ENCODE measurements at regions not wholly inside any gene's neighbourhood (a gene's known extent, or its start where the extent isn't known, plus 50 kb on each side); places are given as distances from the start of the nearest gene placed in this dataset.

GRCh38 chr1:189936861-189937260 lies 540.8 kb downstream of the BRINP3 start:
- TF ChIP-seq CTCF (IDR thresholded peaks at IDR 0.05 in 8 of 11, conservative IDR thresholded peaks at IDR 0.05 in 3 of 11) (no peak), POLR2A (IDR thresholded peaks at IDR 0.05) (no peak)
